NCI-H446 (cell line): ENCODE measurements at regions not wholly inside any gene's neighbourhood (a gene's known extent, or its start where the extent isn't known, plus 50 kb on each side); places are given as distances from the start of the nearest gene placed in this dataset.

Experiments
- DNase-seq, 2 experiments: peaks; one replicate each; lab custom pipeline; 2025; lab: John Stamatoyannopoulos, UW

- no peak for DNase-seq
These were observed 147.8 kb upstream of the MAX start for GRCh38 chr14:65250162-65250495.

GRCh38 chr14:65251213-65251612 lies 148.9 kb upstream of the MAX start:
- no peak for DNase-seq

- DNase-seq, result no peak
These were observed 150.4 kb upstream of the MAX start for GRCh38 chr14:65252482-65253255.

GRCh38 chr14:65255029-65255545 lies 152.8 kb upstream of the MAX start:
- no peak for DNase-seq

GRCh38 chr14:65255583-65256461 lies 153.5 kb upstream of the MAX start:
- DNase-seq, result no peak

- no peak for DNase-seq
These were observed 154.4 kb upstream of the MAX start for GRCh38 chr14:65256714-65257113.

- no peak for DNase-seq
These were observed 155.1 kb upstream of the FUT8 start for GRCh38 chr14:65257425-65257824.

GRCh38 chr14:65258391-65258790 lies 154.1 kb upstream of the FUT8 start:
- DNase-seq, result no peak

GRCh38 chr14:65259000-65259399 lies 153.5 kb upstream of the FUT8 start:
- no peak for DNase-seq

- DNase-seq, result no peak
These were observed 151.7 kb upstream of the FUT8 start for GRCh38 chr14:65260786-65261185.

- no peak for DNase-seq
These were observed 151.1 kb upstream of the FUT8 start for GRCh38 chr14:65261425-65261920.

- no peak for DNase-seq
These were observed 150.6 kb upstream of the FUT8 start for GRCh38 chr14:65261946-65262345.

GRCh38 chr14:65263177-65263788 lies 149.2 kb upstream of the FUT8 start:
- DNase-seq, result no peak

GRCh38 chr14:65267856-65268255 lies 144.7 kb upstream of the FUT8 start:
- DNase-seq, result no peak

GRCh38 chr14:65268594-65268993 lies 143.9 kb upstream of the FUT8 start:
- DNase-seq, result no peak

- no peak for DNase-seq
These were observed 142.8 kb upstream of the FUT8 start for GRCh38 chr14:65269732-65270131.

GRCh38 chr14:65277027-65277426 lies 135.5 kb upstream of the FUT8 start:
- DNase-seq, result no peak

GRCh38 chr14:65277580-65278270 lies 134.8 kb upstream of the FUT8 start:
- DNase-seq, result no peak

GRCh38 chr14:65278589-65278988 lies 133.9 kb upstream of the FUT8 start:
- DNase-seq, result no peak

GRCh38 chr14:65279510-65279909 lies 133.0 kb upstream of the FUT8 start:
- no peak for DNase-seq

GRCh38 chr14:65279958-65280357 lies 132.6 kb upstream of the FUT8 start:
- no peak for DNase-seq

- DNase-seq, result no peak
These were observed 131.9 kb upstream of the FUT8 start for GRCh38 chr14:65280653-65281052.
